ENCODE measurements at regions not wholly inside any gene's neighbourhood (a gene's known extent, or its start where the extent isn't known, plus 50 kb on each side); places are given as distances from the start of the nearest gene placed in this dataset.

- intact Hi-C loops (cut with DNase I) = no loop called here
- Histone ChIP-seq H3K9me3 (no peaks in the 10 kb centered on the region), H3K27me3 (no peaks in the 10 kb centered on the region), H3K4me3 (no peak overlapping the region), H3K27ac (no peak overlapping the region), H3K36me3 (no peaks in the 10 kb centered on the region), H3K4me1 (no peaks in the 10 kb centered on the region)
- ATAC-seq = no peak
- no peak for DNase-seq
- TF ChIP-seq POLR2A (IDR thresholded peaks at IDR 0.05) (no peak), CTCF (IDR thresholded peaks at IDR 0.05) (no peak)
- 46% methylated on average over 3 of the region's 3 CpGs for WGBS (ENCODE audit: insufficient coverage, low coverage, low lambda C conversion rate, missing lambda C conversion rate)
These were observed 257.0 kb upstream of the C11orf87 start for GRCh38 chr11:109165035-109165434.

- Histone ChIP-seq H3K36me3 (no peaks in the 10 kb centered on the region), H3K9me3 (no peaks in the 10 kb centered on the region), H3K4me3 (no peak overlapping the region), H3K4me1 (no peaks in the 10 kb centered on the region), H3K27ac (no peak overlapping the region), H3K27me3 (no peaks in the 10 kb centered on the region)
- WGBS (ENCODE audit: insufficient coverage, low coverage, low lambda C conversion rate, missing lambda C conversion rate) = 50% methylated on average over 1 of the region's 2 CpGs
- DNase-seq (no peak), ATAC-seq (no peak)
- TF ChIP-seq CTCF (IDR thresholded peaks at IDR 0.05) (no peak), POLR2A (IDR thresholded peaks at IDR 0.05) (no peak)
- intact Hi-C loops (cut with DNase I) = no loop called here
These were observed 255.5 kb upstream of the C11orf87 start for GRCh38 chr11:109166441-109166840.

- intact Hi-C loops (cut with DNase I) = no loop called here
- no peaks in the 10 kb centered on the region for H3K36me3 ChIP-seq
- no peaks in the 10 kb centered on the region for H3K9me3 ChIP-seq
- TF ChIP-seq CTCF (IDR thresholded peaks at IDR 0.05) (no peak), POLR2A (IDR thresholded peaks at IDR 0.05) (no peak)
- ATAC-seq (no peak), DNase-seq (no peak)
- no peaks in the 10 kb centered on the region for H3K27me3 ChIP-seq
- H3K4me3 ChIP-seq = no peak overlapping the region
- no peak overlapping the region for H3K27ac ChIP-seq
- no peaks in the 10 kb centered on the region for H3K4me1 ChIP-seq
These were observed 248.5 kb upstream of the C11orf87 start for GRCh38 chr11:109173504-109173903.

GRCh38 chr11:109184376-109184775, 237.6 kb upstream of the C11orf87 start:
- Histone ChIP-seq H3K27ac (no peak overlapping the region), H3K9me3 (peaks cover 0 to 2% (median 0%) of the 10 kb centered on the region in 4 donors), H3K27me3 (no peaks in the 10 kb centered on the region), H3K36me3 (no peaks in the 10 kb centered on the region), H3K4me1 (no peaks in the 10 kb centered on the region), H3K4me3 (no peak overlapping the region)
- no peak for DNase-seq
- intact Hi-C loops (cut with DNase I) = no loop called here
- WGBS (ENCODE audit: insufficient coverage, low coverage, low lambda C conversion rate, missing lambda C conversion rate) = 75% methylated on average over 1 of the region's 1 CpG
- no peak for TF ChIP-seq CTCF (IDR thresholded peaks at IDR 0.05)
- no peak for TF ChIP-seq POLR2A (IDR thresholded peaks at IDR 0.05)
- ATAC-seq = no peak

GRCh38 chr11:109192864-109193263, 229.1 kb upstream of the C11orf87 start:
- no peak for DNase-seq
- 60% methylated on average over 1 of the region's 6 CpGs for WGBS (ENCODE audit: insufficient coverage, low coverage, low lambda C conversion rate, missing lambda C conversion rate)
- intact Hi-C loops (cut with DNase I) = no loop called here
- ATAC-seq = no peak
- no peaks in the 10 kb centered on the region for H3K9me3 ChIP-seq
- no peaks in the 10 kb centered on the region for H3K27me3 ChIP-seq
- H3K4me3 ChIP-seq = no peak overlapping the region
- H3K36me3 ChIP-seq = no peaks in the 10 kb centered on the region
- TF ChIP-seq POLR2A (IDR thresholded peaks at IDR 0.05) = no peak
- no peak for TF ChIP-seq CTCF (IDR thresholded peaks at IDR 0.05)
- H3K4me1 ChIP-seq = no peaks in the 10 kb centered on the region
- no peak overlapping the region for H3K27ac ChIP-seq

Data from right lobe of liver (tissue), 6 donors.